Natural killer cell treated with Interleukin-12 subunit alpha and Interleukin-12 subunit beta and Interleukin-15 and Interleukin-18, amount 100 ng/mL, for 72 hours (primary cell): ENCODE measurements at regions not wholly inside any gene's neighbourhood (a gene's known extent, or its start where the extent isn't known, plus 50 kb on each side); places are given as distances from the start of the nearest gene placed in this dataset.
"Not testable (repeated sequence)": the region's sequence is repeated elsewhere in the genome, so short reads cannot be mapped to it uniquely, and the experiment has no call there.

Experiments
- ATAC-seq, 2 donors: fragments of 150-1000 bp; cut with Tn5 transposase in 1 of 2; sonication (Bioruptor Pico), chemical (Tn5 transposase) in 1 of 2; 2 replicates each; pipeline ENCODE4 v1.10.0; 2021
- DNase-seq: peaks from one replicate; pipeline ENCODE4 v3.0.0; 2022; ENCODE audit warnings: low spot score
- H3K27ac Mint-ChIP-seq, 2 donors: 1 replicate in 1 of 2; 2 replicates in 1 of 2; pipeline ENCODE4 v1.8.0; 2022; ENCODE audit warnings: mixed read lengths in 2 of 2, mild to moderate bottlenecking in 1 of 2, moderate library complexity in 1 of 2
- H3K27me3 Mint-ChIP-seq, 2 donors: 1 replicate in 1 of 2; 2 replicates in 1 of 2; pipeline ENCODE4 v1.8.0; 2022; ENCODE audit warnings: mixed read lengths in 2 of 2
- H3K36me3 Mint-ChIP-seq: one replicate; pipeline ENCODE4 v1.8.0; 2022; ENCODE audit warnings: mixed read lengths
- H3K4me1 Mint-ChIP-seq, 2 donors: 1 replicate in 1 of 2; 2 replicates in 1 of 2; pipeline ENCODE4 v1.8.0; 2022; ENCODE audit warnings: low read depth in 2 of 2, mixed read lengths in 2 of 2, mild to moderate bottlenecking in 1 of 2
- H3K4me3 Mint-ChIP-seq: one replicate; pipeline ENCODE4 v1.8.0; 2022; ENCODE audit warnings: mixed read lengths
- H3K9me3 Mint-ChIP-seq: 2 replicates; pipeline ENCODE4 v1.8.0; 2022; ENCODE audit warnings: mixed read lengths

GRCh38 chr1:184188037-184188436, 136.5 kb downstream of the TSEN15 start:
- Mint-ChIP-seq H3K9me3 (no peaks in the 10 kb centered on the region), H3K4me1 (no peaks in the 10 kb centered on the region), H3K27me3 (peaks cover 10 to 31% of the 10 kb centered on the region in 2 donors), H3K4me3 (no peak overlapping the region), H3K27ac (no peak overlapping the region), H3K36me3 (no peaks in the 10 kb centered on the region)
- DNase-seq (no peak), ATAC-seq (no peak)

- Mint-ChIP-seq H3K9me3 (no peaks in the 10 kb centered on the region), H3K4me1 (peaks cover 0 to 7% of the 10 kb centered on the region in 2 donors), H3K27me3 (peaks cover 16 to 43% of the 10 kb centered on the region in 2 donors), H3K27ac (no peak overlapping the region), H3K36me3 (no peaks in the 10 kb centered on the region), H3K4me3 (no peak overlapping the region)
- no peak for DNase-seq
- no peak for ATAC-seq
Observed at GRCh38 chr1:184189361-184189760, 137.8 kb downstream of the TSEN15 start.

- no peaks in the 10 kb centered on the region for H3K9me3 Mint-ChIP-seq
- H3K4me1 Mint-ChIP-seq: peaks cover 0 to 9% of the 10 kb centered on the region in 2 donors
- no peak overlapping the region for H3K4me3 Mint-ChIP-seq
Observed at GRCh38 chr1:184190616-184191015, 139.1 kb downstream of the TSEN15 start.

GRCh38 chr1:184191181-184191621, 139.7 kb downstream of the TSEN15 start:
- H3K27me3 Mint-ChIP-seq: peaks cover 13 to 43% of the 10 kb centered on the region in 2 donors

More at GRCh38 chr1:184190616-184191015, 139.1 kb downstream of the TSEN15 start:
- Mint-ChIP-seq H3K27me3 (peaks cover 13 to 45% of the 10 kb centered on the region in 2 donors), H3K36me3 (no peaks in the 10 kb centered on the region), H3K27ac (no peak overlapping the region)
- ATAC-seq (no peak), DNase-seq (no peak)

GRCh38 chr1:184192796-184193195, 141.3 kb downstream of the TSEN15 start:
- no peak overlapping the region for H3K4me3 Mint-ChIP-seq
- DNase-seq (no peak), ATAC-seq (no peak)
- H3K9me3 Mint-ChIP-seq: no peaks in the 10 kb centered on the region
- peaks cover 19 to 42% of the 10 kb centered on the region in 2 donors for H3K27me3 Mint-ChIP-seq
- H3K36me3 Mint-ChIP-seq: no peaks in the 10 kb centered on the region
- peaks cover 0 to 22% of the 10 kb centered on the region in 2 donors for H3K4me1 Mint-ChIP-seq
- H3K27ac Mint-ChIP-seq: no peak overlapping the region

More at GRCh38 chr1:184191181-184191621, 139.7 kb downstream of the TSEN15 start:
- DNase-seq: no peak
- H3K27ac Mint-ChIP-seq: no peak overlapping the region
- H3K4me3 Mint-ChIP-seq: no peak overlapping the region
- no peak for ATAC-seq
- no peaks in the 10 kb centered on the region for H3K36me3 Mint-ChIP-seq
- peaks cover 0 to 15% of the 10 kb centered on the region in 2 donors for H3K4me1 Mint-ChIP-seq
- no peaks in the 10 kb centered on the region for H3K9me3 Mint-ChIP-seq

- Mint-ChIP-seq H3K4me1 (peaks cover 0 to 22% of the 10 kb centered on the region in 2 donors), H3K36me3 (no peaks in the 10 kb centered on the region), H3K9me3 (no peaks in the 10 kb centered on the region), H3K27ac (no peak overlapping the region), H3K4me3 (no peak overlapping the region), H3K27me3 (peaks cover 19 to 36% of the 10 kb centered on the region in 2 donors)
- ATAC-seq: no peak
- no peak for DNase-seq
Observed at GRCh38 chr1:184193451-184193850, 141.9 kb downstream of the TSEN15 start.

GRCh38 chr1:184194236-184194635, 142.7 kb downstream of the TSEN15 start:
- H3K4me1 Mint-ChIP-seq: peaks cover 0 to 22% of the 10 kb centered on the region in 2 donors
- H3K27me3 Mint-ChIP-seq: peaks cover 16 to 31% of the 10 kb centered on the region in 2 donors
- peak overlapping the region in 1 of 2 donors; percentile 35 for H3K27ac Mint-ChIP-seq
- ATAC-seq: no peak
- H3K4me3 Mint-ChIP-seq: no peak overlapping the region
- no peaks in the 10 kb centered on the region for H3K9me3 Mint-ChIP-seq
- no peak for DNase-seq
- no peaks in the 10 kb centered on the region for H3K36me3 Mint-ChIP-seq

- not testable (repeated sequence) for ATAC-seq, H3K4me3 Mint-ChIP-seq, H3K36me3 Mint-ChIP-seq, DNase-seq, H3K9me3 Mint-ChIP-seq
- H3K27me3 Mint-ChIP-seq: peaks cover 18 to 33% of the 10 kb centered on the region in 2 donors
- peaks cover 0 to 22% of the 10 kb centered on the region in 2 donors for H3K4me1 Mint-ChIP-seq
- H3K27ac Mint-ChIP-seq: peak overlapping the region in 1 of 2 donors; percentile 14
Observed at GRCh38 chr1:184195722-184196121, 144.2 kb downstream of the TSEN15 start.

GRCh38 chr1:184197831-184198230, 146.3 kb downstream of the TSEN15 start:
- DNase-seq: no peak
- H3K36me3 Mint-ChIP-seq: no peaks in the 10 kb centered on the region
- H3K27ac Mint-ChIP-seq: no peak overlapping the region
- peaks cover 27 to 44% of the 10 kb centered on the region in 2 donors for H3K27me3 Mint-ChIP-seq
- no peaks in the 10 kb centered on the region for H3K9me3 Mint-ChIP-seq
- no peak for ATAC-seq
- H3K4me1 Mint-ChIP-seq: peaks cover 0 to 22% of the 10 kb centered on the region in 2 donors
- H3K4me3 Mint-ChIP-seq: no peak overlapping the region

GRCh38 chr1:184199036-184199435, 147.5 kb downstream of the TSEN15 start:
- Mint-ChIP-seq H3K9me3 (no peaks in the 10 kb centered on the region), H3K27me3 (peaks cover 21 to 36% of the 10 kb centered on the region in 2 donors), H3K4me1 (peaks cover 0 to 17% of the 10 kb centered on the region in 2 donors), H3K27ac (no peak overlapping the region), H3K36me3 (no peaks in the 10 kb centered on the region), H3K4me3 (no peak overlapping the region)
- DNase-seq: no peak
- ATAC-seq: no peak

GRCh38 chr1:184199438-184200085, 148.0 kb downstream of the TSEN15 start:
- no peak for ATAC-seq
- Mint-ChIP-seq H3K4me3 (no peak overlapping the region), H3K9me3 (no peaks in the 10 kb centered on the region), H3K4me1 (peaks cover 0 to 13% of the 10 kb centered on the region in 2 donors), H3K27me3 (peaks cover 21 to 31% of the 10 kb centered on the region in 2 donors), H3K36me3 (no peaks in the 10 kb centered on the region), H3K27ac (no peak overlapping the region)
- no peak for DNase-seq

GRCh38 chr1:184208622-184209021, 157.1 kb downstream of the TSEN15 start:
- H3K27ac Mint-ChIP-seq: no peak overlapping the region
- no peaks in the 10 kb centered on the region for H3K36me3 Mint-ChIP-seq
- no peak overlapping the region for H3K4me3 Mint-ChIP-seq

GRCh38 chr1:184210031-184210430, 158.5 kb downstream of the TSEN15 start:
- Mint-ChIP-seq H3K27ac (no peak overlapping the region), H3K4me3 (no peak overlapping the region), H3K36me3 (no peaks in the 10 kb centered on the region), H3K27me3 (peaks cover 25 to 29% of the 10 kb centered on the region in 2 donors), H3K4me1 (peaks cover 0 to 14% of the 10 kb centered on the region in 2 donors), H3K9me3 (peaks cover 5% of the 10 kb centered on the region)
- ATAC-seq (no peak), DNase-seq (no peak)

More at GRCh38 chr1:184208622-184209021, 157.1 kb downstream of the TSEN15 start:
- Mint-ChIP-seq H3K27me3 (peaks cover 22 to 25% of the 10 kb centered on the region in 2 donors), H3K9me3 (peaks cover 5% of the 10 kb centered on the region), H3K4me1 (peaks cover 0 to 7% of the 10 kb centered on the region in 2 donors)
- DNase-seq (no peak), ATAC-seq (no peak)

- peaks cover 24 to 29% of the 10 kb centered on the region in 2 donors for H3K27me3 Mint-ChIP-seq
- no peaks in the 10 kb centered on the region for H3K36me3 Mint-ChIP-seq
- H3K4me1 Mint-ChIP-seq: peaks cover 0 to 14% of the 10 kb centered on the region in 2 donors
- H3K4me3 Mint-ChIP-seq: no peak overlapping the region
- H3K27ac Mint-ChIP-seq: no peak overlapping the region
- no peak for DNase-seq
- ATAC-seq: peak in 1 of 2 donors; percentile 46
- H3K9me3 Mint-ChIP-seq: no peaks in the 10 kb centered on the region
Observed at GRCh38 chr1:184210862-184211261, 159.3 kb downstream of the TSEN15 start.
